ENCODE measurements at regions not wholly inside any gene's neighbourhood (a gene's known extent, or its start where the extent isn't known, plus 50 kb on each side); places are given as distances from the start of the nearest gene placed in this dataset.
"Not testable (repeated sequence)": the region's sequence is repeated elsewhere in the genome, so short reads cannot be mapped to it uniquely, and the experiment has no call there.

DNA sequence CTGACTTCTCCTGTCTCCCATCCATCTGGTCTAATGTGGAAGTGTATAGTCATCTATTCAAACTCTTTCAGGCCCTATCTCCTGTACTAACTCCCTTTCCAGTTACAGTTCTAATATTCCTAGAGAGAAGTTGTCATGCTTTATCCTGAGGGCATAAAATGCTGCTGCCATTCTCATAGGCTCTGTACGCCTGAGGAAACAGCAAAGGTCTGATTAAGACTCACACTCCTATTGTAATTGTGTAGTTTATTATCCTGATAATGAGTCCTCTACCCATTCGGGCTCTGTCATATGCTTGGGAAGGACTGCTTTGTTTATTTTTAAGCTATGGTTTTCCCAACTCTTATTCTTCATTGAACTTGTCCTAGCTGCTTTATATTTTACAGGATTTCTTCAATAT, 290.4 kb downstream of the TMEM38B start:
- no peak for DNase-seq

- no peak for DNase-seq
Measured at GRCh38 chr9:105993116-105993854, 298.9 kb downstream of the TMEM38B start.

DNA sequence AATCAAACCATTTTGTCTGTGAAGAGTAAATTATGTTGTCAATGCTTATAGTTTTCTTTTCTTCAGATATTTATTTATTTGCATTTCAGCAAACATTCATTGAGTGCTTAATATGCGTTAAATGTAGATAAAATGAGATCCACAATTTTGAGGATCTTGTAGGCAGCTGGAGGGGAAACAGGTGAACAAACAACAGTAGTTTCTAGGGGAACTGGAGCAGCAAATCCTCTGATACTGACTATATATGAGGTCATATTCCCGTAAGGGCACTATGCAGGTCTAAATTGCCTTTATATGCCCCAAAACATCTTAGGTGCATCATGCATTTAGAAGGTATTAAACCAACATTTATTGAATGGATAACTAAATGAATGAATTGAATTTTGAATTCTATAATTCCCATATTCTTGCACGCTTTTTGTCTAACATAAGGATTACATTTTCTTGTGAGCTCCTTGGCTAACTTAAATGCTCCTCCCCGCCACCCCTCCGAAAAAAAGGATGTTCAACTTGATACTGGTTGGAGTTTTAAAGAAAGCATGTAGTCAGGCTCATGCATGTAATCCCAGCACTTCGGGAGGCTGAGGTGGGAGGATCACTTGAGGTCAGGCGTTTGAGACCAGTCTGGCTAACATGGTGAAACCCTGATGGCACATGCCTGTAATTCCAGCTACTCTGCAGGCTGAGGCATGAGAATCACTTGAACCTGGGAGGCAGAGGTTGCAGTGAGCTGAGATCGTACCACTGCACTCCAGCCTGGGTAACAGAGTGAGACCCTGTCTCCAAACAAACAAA, 299.8 kb downstream of the TMEM38B start:
- no peak for DNase-seq

DNA sequence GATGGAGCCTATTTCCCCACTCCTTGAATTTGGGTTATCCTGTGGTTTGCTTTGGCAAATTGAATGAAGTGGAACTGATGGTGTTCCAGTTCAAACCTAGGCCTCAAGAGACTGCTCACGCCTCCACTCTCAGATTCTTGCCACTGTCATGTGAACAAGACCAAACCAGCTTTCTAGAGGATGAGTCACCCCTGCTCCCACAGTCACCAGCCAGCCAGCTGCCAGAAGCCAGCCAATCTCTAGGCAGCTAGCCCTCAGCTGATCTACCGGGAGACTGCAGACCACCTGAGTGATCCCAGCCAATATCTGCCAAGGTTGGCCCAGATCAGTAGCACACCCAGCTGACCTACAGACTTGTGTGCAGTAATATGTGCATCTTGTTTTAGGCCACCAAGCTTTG, 300.6 kb downstream of the TMEM38B start:
- no peak for DNase-seq

DNA sequence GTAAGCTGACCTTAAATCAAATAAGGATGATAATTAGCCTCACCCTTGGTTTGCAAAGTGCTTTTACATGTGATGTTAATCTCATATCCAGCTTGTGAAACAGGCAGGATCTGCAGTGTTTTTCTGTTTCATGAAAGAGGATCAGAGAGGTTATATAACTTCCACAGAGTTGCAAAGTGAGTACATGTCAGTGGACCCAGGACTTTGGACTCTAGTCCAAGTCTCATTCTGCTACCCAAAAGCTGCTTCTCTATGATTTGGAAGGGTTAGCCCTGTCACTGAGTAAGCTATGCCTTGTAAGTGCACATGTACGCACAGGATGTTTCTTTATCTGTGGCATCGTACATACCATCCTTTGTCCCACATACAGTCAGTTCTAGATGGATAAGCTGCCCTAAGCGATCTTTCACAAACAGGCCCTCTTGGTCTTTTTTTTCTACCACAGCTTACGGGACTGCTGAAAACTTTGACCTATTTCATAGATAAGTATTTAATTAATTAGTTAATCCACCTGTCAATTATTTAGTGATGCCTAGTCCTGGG, 322.9 kb downstream of the TMEM38B start:
- no peak for DNase-seq

DNA sequence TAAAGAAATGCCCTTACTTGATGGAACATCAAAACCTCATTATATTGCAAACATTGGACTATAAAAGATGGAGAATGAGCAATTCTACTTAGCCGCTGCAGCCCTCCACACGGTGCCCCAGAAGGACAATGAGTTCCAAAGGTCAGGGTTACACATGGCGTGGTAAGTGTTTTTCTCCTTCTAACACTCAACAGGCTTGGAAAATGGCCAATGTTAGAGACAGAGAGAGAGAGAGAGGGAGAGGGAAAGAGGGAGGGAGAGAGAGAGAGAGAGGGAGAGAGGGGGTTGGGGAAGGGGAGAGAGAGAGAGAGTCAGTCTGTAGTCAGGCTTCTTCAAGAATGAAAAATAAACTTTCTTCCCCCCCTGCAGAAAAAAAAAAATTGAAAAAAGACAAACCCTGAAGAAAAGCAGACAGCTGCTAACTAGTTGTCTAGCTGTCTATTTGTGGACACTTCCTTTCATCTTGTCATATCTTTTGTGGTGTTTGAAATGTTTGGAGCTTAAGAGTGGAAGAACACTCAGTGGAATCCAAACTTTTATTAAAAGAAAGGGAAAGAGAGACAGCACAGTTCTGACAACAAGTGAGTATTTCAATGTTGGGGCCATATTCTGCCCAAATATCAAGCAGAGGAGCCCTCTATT, 324.8 kb downstream of the TMEM38B start:
- peak; percentile 48 for DNase-seq

GRCh38 chr9:106019702-106020101, 325.4 kb downstream of the TMEM38B start:
- DNase-seq, result no peak

DNA sequence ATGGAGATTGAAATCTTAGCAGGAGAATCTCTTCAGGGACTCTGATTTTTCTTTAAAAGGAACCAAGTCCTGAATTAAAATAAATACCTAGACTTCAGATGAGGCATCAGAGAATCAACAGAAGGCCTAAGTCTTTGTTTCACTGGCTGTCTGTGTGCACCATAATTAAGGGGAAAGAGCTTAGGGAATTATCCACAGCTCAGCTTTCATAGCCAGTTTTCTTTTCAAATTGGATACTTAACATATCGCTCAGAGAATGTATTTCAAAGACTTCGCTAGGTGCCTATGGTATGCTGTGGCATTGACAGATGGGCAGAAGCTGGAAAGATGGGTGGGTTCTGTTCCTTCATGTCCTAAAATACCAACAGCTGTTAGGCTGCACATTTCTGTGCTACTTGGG, 325.8 kb downstream of the TMEM38B start:
- no peak for DNase-seq

DNA sequence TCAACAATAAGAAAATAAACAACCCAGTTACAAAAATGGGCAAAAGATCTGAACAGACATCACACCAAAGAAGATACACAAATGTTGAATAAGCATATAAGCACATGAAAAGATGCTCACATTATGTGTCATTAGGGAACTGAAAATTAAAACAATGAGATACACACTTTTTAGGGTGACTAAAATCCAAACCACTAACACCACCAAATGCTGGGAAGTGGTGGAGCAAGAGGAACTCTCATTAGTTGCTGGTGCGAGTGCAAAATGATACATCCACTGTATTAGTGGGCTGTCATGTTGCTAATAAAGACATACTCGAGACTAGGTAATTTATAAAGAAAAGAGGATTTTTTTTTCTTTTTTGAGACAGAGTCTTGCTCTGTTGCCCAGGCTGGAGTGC, 329.1 kb downstream of the TMEM38B start:
- DNase-seq, result no peak

DNA sequence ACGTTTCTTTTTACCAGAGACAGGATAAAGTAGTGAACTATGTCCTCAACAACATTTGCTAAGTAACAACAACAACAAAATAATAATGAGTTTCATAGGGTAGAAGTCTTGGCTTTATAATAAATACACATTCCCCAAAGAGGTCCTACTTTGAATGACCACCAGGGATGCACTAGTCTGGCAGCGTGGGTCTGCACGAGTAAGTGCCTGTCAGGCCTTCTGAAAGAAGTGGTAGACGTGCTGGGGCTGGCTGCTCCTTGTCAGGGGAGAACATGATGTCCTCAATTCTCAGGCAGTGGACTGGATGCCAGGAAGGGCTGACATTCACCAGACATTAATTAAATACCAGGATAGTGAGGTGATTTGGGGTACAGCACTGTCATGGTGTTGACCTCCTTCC, 331.1 kb downstream of the TMEM38B start:
- no peak for DNase-seq

DNA sequence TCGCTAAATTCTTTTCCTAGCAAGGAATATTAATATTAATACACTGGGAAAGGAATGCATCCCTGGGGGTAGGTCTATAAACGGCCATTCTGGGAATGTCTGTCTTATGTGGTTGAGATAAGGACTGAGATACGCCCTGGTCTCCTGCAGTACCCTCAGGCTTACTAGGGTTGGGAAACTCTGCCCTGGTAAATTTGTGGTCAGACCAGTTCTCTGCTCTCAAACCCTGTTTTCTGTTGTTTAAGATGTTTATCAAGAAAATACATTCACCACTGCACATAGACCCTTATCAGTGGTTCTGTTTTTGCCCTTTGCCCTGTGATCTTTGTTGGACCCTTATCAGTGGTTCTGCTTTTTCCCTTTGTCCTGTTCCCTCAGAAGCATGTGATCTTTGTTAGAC, 335.8 kb downstream of the TMEM38B start:
- DNase-seq, result not testable (repeated sequence)

DNA sequence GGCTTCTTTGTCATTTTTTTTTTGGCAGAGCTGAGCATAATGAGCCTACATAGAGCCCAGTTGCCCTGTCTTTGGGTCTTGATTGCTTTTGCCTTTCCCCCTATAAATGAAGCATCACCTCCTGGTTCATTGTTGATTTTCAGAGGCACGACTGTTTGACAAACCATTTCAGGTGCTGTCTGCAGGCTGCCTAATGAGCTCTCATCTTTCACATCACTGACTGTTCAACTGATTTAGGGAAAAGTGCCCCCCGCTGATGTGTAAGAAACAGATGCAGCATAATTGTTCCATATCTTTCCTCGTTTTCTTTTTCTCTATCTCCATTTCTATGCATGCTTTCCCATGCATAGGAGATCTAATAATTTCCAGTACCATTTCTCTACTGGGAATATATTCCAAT, 338.6 kb downstream of the TMEM38B start:
- DNase-seq, result no peak

DNA sequence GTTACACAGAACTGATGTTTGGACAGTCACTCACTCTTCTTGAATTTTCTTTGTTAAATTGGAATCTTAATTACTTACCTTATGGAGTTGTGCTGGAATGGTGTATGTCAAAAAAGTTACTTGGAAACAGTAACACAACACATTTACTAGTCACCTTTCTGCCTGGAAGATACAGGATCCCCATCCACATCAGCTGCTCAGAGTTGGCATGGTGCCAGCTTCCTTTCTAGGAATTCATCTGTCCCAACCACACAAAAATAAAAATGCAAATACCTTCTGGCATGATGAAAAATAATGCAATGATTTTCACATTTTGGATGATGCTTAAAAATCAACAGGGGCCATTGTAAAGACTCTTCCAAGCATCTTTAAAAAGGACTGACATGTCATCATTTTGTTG, 341.5 kb downstream of the TMEM38B start:
- DNase-seq, result no peak

- no peak for DNase-seq
Measured at GRCh38 chr9:106038266-106039001, 344.1 kb downstream of the TMEM38B start.

- no peak for DNase-seq
Measured at GRCh38 chr9:106039151-106039935, 345.0 kb downstream of the TMEM38B start.

DNA sequence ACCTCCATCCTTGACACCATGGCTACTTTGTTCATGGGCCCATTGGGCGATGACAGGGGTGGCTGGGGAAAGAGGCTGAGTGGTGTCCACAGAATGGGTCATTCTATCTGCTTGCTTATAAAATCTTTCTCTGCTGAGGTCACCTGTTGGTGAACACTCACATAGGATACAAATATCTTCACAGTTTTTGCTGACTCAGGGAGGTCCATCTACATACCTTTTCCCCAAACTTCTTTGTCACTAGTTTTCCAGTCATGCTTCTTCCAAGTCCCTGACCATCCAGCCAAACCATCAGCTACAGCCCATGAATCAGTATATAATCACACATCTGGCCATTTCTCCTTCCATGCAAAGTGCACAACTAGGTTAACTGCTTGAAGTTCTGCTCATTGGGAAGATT, 347.6 kb downstream of the TMEM38B start:
- DNase-seq, result not testable (repeated sequence)

DNA sequence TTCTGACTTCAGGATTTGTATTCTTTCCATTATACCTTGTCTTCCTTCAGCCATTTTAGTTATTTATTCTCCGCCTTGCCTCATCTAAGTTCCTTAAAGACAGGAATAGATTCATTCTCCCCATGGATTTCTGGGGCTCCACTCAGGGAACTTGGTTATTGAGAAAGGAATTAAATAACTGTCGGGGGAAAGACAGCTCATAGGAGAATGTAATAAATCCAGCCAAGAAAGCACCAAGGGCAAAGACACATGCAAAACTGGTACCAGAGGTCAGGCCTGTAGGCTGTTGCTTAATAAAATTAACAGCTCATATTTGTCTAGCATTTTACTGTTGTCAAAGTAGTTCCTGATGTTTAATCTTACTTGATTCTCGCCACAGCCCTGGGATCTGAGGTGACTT, 357.2 kb downstream of the TMEM38B start:
- no peak for DNase-seq

GRCh38 chr9:106052166-106052565, 357.8 kb downstream of the TMEM38B start:
- DNase-seq, result no peak

DNA sequence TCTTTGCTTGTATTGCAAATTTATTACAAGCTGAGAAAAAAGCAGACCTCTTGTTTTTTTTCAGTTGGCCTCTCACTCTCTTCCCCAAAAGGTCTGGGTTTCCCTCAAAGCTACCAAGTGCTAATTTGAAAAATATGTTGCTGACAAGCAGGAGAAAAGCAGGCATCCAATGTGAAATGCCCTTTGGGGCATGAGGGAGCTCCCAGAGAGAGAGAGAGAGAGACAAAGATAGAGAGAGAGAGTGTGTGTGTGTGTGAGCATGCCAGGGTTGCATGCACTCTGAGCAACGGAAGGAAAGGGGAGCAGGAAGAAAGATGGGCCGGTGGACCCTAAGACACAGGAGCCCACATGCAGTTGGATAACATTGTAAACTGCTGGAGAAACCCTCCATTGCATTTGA, 358.4 kb downstream of the TMEM38B start:
- no peak for DNase-seq

GRCh38 chr9:106056328-106056727, 362.0 kb downstream of the TMEM38B start:
- DNase-seq, result no peak

DNA sequence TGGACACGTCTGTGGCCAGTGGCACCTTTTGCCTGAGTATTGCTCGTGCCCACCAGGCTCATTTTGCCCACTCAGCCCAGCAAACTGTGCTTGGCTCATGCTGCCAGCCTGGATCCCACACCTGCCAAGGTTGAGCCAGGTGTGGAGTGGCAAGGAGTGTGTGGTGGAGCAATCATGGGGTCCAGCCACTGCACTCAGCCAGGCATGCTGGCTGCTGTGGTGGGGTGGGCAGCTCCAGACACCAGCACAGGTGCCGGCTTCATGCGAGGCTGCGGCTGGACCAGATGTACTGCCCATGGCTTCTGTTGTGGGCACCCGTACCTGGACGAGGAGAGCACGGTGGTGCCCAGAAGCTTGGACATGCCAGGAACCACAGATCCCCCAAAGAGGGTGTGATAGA, 364.1 kb downstream of the TMEM38B start:
- no peak for DNase-seq

- DNase-seq, result no peak
Measured at GRCh38 chr9:106059886-106060285, 365.5 kb downstream of the TMEM38B start.
